ENCODE measurements at regions not wholly inside any gene's neighbourhood (a gene's known extent, or its start where the extent isn't known, plus 50 kb on each side); places are given as distances from the start of the nearest gene placed in this dataset.

DNA sequence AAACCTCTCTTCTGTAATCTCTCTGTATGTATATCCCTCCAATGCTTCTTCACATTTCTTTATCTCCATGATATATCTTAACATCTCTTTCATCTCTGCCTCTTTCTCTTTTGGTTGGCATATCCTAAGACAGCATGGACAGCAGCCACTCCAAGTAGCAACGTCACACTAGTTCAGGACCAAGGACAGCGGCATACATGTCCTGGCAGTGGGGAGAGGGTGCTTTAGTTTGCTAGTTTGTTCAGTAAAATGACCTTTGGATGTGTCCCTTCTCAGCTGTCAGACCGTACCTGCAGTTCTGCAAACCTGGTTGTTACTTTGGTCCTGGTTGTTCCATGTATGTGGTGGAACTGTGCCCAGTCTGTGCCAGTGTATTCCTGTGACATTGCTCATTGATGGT, 225.6 kb upstream of the ROPN1 start (continued):
- TF ChIP-seq, protein P1, sequence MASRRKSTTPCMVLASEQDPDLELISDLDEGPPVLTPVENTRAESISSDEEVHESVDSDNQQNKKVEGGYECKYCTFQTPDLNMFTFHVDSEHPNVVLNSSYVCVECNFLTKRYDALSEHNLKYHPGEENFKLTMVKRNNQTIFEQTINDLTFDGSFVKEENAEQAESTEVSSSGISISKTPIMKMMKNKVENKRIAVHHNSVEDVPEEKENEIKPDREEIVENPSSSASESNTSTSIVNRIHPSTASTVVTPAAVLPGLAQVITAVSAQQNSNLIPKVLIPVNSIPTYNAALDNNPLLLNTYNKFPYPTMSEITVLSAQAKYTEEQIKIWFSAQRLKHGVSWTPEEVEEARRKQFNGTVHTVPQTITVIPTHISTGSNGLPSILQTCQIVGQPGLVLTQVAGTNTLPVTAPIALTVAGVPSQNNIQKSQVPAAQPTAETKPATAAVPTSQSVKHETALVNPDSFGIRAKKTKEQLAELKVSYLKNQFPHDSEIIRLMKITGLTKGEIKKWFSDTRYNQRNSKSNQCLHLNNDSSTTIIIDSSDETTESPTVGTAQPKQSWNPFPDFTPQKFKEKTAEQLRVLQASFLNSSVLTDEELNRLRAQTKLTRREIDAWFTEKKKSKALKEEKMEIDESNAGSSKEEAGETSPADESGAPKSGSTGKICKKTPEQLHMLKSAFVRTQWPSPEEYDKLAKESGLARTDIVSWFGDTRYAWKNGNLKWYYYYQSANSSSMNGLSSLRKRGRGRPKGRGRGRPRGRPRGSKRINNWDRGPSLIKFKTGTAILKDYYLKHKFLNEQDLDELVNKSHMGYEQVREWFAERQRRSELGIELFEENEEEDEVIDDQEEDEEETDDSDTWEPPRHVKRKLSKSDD (CRISPR knock-in tag; IDR thresholded peaks at IDR 0.05; ENCODE audit: low read depth): peak; percentile 82
- TF ChIP-seq NFKBIZ (CRISPR knock-in tag; IDR thresholded peaks at IDR 0.05) (peak; percentile 89), ZNF563 (CRISPR knock-in tag; IDR thresholded peaks at IDR 0.05) (no peak), KLF9 (CRISPR knock-in tag; IDR thresholded peaks at IDR 0.05; ENCODE audit: low read depth) (peak; percentile 88; the same call in 1 of the 2 replicates), FOSL2 (CRISPR knock-in tag; IDR thresholded peaks at IDR 0.05) (peak; percentile 59), ZEB1 (IDR thresholded peaks at IDR 0.05; ENCODE audit: insufficient replicate concordance, low read depth) (no peak), SAP130 (CRISPR knock-in tag; IDR thresholded peaks at IDR 0.05; ENCODE audit: low read depth) (peak; percentile 87), WIZ (CRISPR knock-in tag; IDR thresholded peaks at IDR 0.05) (peak; percentile 99), NR2F1 (CRISPR knock-in tag; IDR thresholded peaks at IDR 0.05) (peak in 1 of 2 experiments; percentile 40; a peak in 1 of 4 replicates), EZH2 (conservative IDR thresholded peaks at IDR 0.05; ENCODE audit: low read depth, low read length) (no peak), MTF1 (CRISPR knock-in tag; IDR thresholded peaks at IDR 0.05) (peak; percentile 88; the same call in 1 of the 2 replicates), RBM39 (IDR thresholded peaks at IDR 0.05; ENCODE audit: low read depth, low read length, poor library complexity, severe bottlenecking) (no peak), ZNF331 (CRISPR knock-in tag; IDR thresholded peaks at IDR 0.05) (peak; percentile 95), ZNF766 (CRISPR knock-in tag; IDR thresholded peaks at IDR 0.05; ENCODE audit: borderline replicate concordance) (peak; percentile 86; the same call in 1 of the 2 replicates), TEAD3 (CRISPR knock-in tag; optimal IDR thresholded peaks at IDR 0.05; ENCODE audit: borderline replicate concordance) (peak; percentile 66), SRY (CRISPR knock-in tag; IDR thresholded peaks at IDR 0.05) (peak; percentile 97; the same call in 1 of the 2 replicates), GZF1 (CRISPR knock-in tag; IDR thresholded peaks at IDR 0.05) (peak; percentile 57; the same call in 1 of the 2 replicates)
- TF ChIP-seq, protein P2, sequence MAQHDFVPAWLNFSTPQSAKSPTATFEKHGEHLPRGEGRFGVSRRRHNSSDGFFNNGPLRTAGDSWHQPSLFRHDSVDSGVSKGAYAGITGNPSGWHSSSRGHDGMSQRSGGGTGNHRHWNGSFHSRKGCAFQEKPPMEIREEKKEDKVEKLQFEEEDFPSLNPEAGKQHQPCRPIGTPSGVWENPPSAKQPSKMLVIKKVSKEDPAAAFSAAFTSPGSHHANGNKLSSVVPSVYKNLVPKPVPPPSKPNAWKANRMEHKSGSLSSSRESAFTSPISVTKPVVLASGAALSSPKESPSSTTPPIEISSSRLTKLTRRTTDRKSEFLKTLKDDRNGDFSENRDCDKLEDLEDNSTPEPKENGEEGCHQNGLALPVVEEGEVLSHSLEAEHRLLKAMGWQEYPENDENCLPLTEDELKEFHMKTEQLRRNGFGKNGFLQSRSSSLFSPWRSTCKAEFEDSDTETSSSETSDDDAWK (CRISPR knock-in tag; IDR thresholded peaks at IDR 0.05): no peak
- TF ChIP-seq, protein P3, sequence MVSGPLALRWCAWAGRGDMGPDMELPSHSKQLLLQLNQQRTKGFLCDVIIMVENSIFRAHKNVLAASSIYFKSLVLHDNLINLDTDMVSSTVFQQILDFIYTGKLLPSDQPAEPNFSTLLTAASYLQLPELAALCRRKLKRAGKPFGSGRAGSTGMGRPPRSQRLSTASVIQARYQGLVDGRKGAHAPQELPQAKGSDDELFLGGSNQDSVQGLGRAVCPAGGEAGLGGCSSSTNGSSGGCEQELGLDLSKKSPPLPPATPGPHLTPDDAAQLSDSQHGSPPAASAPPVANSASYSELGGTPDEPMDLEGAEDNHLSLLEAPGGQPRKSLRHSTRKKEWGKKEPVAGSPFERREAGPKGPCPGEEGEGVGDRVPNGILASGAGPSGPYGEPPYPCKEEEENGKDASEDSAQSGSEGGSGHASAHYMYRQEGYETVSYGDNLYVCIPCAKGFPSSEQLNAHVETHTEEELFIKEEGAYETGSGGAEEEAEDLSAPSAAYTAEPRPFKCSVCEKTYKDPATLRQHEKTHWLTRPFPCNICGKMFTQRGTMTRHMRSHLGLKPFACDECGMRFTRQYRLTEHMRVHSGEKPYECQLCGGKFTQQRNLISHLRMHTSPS (CRISPR knock-in tag; IDR thresholded peaks at IDR 0.05; ENCODE audit: low read depth): no peak
- TF ChIP-seq, protein P4, sequence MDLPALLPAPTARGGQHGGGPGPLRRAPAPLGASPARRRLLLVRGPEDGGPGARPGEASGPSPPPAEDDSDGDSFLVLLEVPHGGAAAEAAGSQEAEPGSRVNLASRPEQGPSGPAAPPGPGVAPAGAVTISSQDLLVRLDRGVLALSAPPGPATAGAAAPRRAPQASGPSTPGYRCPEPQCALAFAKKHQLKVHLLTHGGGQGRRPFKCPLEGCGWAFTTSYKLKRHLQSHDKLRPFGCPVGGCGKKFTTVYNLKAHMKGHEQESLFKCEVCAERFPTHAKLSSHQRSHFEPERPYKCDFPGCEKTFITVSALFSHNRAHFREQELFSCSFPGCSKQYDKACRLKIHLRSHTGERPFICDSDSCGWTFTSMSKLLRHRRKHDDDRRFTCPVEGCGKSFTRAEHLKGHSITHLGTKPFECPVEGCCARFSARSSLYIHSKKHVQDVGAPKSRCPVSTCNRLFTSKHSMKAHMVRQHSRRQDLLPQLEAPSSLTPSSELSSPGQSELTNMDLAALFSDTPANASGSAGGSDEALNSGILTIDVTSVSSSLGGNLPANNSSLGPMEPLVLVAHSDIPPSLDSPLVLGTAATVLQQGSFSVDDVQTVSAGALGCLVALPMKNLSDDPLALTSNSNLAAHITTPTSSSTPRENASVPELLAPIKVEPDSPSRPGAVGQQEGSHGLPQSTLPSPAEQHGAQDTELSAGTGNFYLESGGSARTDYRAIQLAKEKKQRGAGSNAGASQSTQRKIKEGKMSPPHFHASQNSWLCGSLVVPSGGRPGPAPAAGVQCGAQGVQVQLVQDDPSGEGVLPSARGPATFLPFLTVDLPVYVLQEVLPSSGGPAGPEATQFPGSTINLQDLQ (CRISPR knock-in tag; IDR thresholded peaks at IDR 0.05): no peak
- TF ChIP-seq, protein P5, sequence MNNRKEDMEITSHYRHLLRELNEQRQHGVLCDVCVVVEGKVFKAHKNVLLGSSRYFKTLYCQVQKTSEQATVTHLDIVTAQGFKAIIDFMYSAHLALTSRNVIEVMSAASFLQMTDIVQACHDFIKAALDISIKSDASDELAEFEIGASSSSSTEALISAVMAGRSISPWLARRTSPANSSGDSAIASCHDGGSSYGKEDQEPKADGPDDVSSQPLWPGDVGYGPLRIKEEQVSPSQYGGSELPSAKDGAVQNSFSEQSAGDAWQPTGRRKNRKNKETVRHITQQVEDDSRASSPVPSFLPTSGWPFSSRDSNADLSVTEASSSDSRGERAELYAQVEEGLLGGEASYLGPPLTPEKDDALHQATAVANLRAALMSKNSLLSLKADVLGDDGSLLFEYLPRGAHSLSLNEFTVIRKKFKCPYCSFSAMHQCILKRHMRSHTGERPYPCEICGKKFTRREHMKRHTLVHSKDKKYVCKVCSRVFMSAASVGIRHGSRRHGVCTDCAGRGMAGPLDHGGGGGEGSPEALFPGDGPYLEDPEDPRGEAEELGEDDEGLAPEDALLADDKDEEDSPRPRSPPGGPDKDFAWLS (CRISPR knock-in tag; IDR thresholded peaks at IDR 0.05; ENCODE audit: borderline replicate concordance): no peak

All from HepG2 (cell line).